ENCODE measurements at regions not wholly inside any gene's neighbourhood (a gene's known extent, or its start where the extent isn't known, plus 50 kb on each side); places are given as distances from the start of the nearest gene placed in this dataset.

DNA sequence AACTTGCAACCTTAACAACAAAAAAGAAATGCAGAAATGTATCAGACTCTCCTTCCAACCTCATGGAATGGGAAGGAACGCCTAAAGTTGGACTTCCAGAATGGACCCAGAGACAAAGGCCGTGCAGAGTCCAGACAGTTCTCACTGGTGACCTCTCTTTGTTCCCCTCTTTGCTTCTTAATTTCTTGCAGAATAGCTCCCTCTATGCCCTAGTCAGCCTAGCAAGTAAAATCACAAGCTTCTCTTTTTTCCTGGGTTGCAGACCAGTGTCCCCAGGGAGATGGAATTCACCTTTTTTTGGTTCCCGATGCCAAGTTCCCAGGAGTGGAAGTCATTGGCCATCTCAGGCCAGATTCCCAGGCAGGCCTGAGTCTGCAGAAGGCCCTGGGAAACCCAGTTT lies 278.0 kb downstream of the CCSER2 start:
- H3K9ac ChIP-seq (ENCODE audit: insufficient read depth, low read length): no peak overlapping the region
- H2AFZ ChIP-seq (ENCODE audit: low read length): no peak overlapping the region
- H4K20me1 ChIP-seq (ENCODE audit: control insufficient read depth, extremely low read depth, insufficient read depth, low read length): no peaks in the 10 kb centered on the region
- H3K4me3 ChIP-seq (replicated peaks in 1 of 4; ENCODE audit: control extremely low read depth in 1 of 4, insufficient read depth in 1 of 4, low read depth in 3 of 4, low read length in 4 of 4): no peak overlapping the region
- H3K79me2 ChIP-seq (ENCODE audit: control insufficient read depth, insufficient read depth, low read length): no peaks in the 10 kb centered on the region
- no peaks in the 10 kb centered on the region for H3K27me3 ChIP-seq (ENCODE audit: control insufficient read depth, insufficient read depth, low read length)
- H3K4me2 ChIP-seq (ENCODE audit: extremely low read depth, insufficient read depth, low read length): no peak overlapping the region
- no peaks in the 10 kb centered on the region for H3K36me3 ChIP-seq (ENCODE audit: control insufficient read depth, insufficient read depth, low read length)
- no peak for DNase-seq (ENCODE audit: low read depth in 2 of 2)
- H3K4me1 ChIP-seq (ENCODE audit: control insufficient read depth, extremely low read depth, insufficient read depth, low read length): no peaks in the 10 kb centered on the region
- no peak for TF ChIP-seq EZH2 (IDR thresholded peaks at IDR 0.05; ENCODE audit: low read length, missing control alignments)
- TF ChIP-seq, protein P1, sequence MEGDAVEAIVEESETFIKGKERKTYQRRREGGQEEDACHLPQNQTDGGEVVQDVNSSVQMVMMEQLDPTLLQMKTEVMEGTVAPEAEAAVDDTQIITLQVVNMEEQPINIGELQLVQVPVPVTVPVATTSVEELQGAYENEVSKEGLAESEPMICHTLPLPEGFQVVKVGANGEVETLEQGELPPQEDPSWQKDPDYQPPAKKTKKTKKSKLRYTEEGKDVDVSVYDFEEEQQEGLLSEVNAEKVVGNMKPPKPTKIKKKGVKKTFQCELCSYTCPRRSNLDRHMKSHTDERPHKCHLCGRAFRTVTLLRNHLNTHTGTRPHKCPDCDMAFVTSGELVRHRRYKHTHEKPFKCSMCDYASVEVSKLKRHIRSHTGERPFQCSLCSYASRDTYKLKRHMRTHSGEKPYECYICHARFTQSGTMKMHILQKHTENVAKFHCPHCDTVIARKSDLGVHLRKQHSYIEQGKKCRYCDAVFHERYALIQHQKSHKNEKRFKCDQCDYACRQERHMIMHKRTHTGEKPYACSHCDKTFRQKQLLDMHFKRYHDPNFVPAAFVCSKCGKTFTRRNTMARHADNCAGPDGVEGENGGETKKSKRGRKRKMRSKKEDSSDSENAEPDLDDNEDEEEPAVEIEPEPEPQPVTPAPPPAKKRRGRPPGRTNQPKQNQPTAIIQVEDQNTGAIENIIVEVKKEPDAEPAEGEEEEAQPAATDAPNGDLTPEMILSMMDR (conservative IDR thresholded peaks at IDR 0.05 in 1 of 2, IDR thresholded peaks at IDR 0.05 in 1 of 2; ENCODE audit: low read depth in 1 of 2, low read length in 2 of 2): no peak
- no peak overlapping the region for H3K27ac ChIP-seq (ENCODE audit: insufficient read depth, low read length)
- H3K9me3 ChIP-seq (ENCODE audit: control insufficient read depth, insufficient read depth, low read depth, low read length): no peaks in the 10 kb centered on the region

DNA sequence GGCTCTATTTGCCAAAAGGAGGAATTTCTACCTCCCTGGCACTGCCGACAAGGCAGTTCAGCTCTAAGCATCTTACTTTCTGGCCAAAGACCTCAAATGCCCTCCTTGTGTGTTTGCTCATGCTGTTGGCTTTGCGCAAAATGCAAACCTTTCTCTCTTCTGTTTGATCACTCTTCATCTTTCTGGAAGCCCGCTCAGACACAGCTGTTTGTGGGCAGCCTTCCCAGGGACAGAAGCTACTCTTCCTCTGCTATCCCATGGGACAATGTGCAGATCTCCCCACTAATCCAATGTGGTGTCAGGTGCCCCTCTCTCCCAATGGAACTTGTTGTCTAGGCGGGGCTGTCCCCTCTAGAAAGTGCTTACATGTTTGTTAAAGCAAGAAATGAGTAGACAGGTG lies 278.7 kb downstream of the CCSER2 start:
- no peaks in the 10 kb centered on the region for H3K79me2 ChIP-seq (ENCODE audit: control insufficient read depth, insufficient read depth, low read length)
- DNase-seq (ENCODE audit: low read depth in 2 of 2): no peak
- H3K4me3 ChIP-seq (replicated peaks in 1 of 4; ENCODE audit: control extremely low read depth in 1 of 4, insufficient read depth in 1 of 4, low read depth in 3 of 4, low read length in 4 of 4): no peak overlapping the region
- no peaks in the 10 kb centered on the region for H3K27me3 ChIP-seq (ENCODE audit: control insufficient read depth, insufficient read depth, low read length)
- H4K20me1 ChIP-seq (ENCODE audit: control insufficient read depth, extremely low read depth, insufficient read depth, low read length): no peaks in the 10 kb centered on the region
- no peaks in the 10 kb centered on the region for H3K4me1 ChIP-seq (ENCODE audit: control insufficient read depth, extremely low read depth, insufficient read depth, low read length)
- no peak overlapping the region for H3K9ac ChIP-seq (ENCODE audit: insufficient read depth, low read length)
- no peaks in the 10 kb centered on the region for H3K36me3 ChIP-seq (ENCODE audit: control insufficient read depth, insufficient read depth, low read length)
- no peaks in the 10 kb centered on the region for H3K9me3 ChIP-seq (ENCODE audit: control insufficient read depth, insufficient read depth, low read depth, low read length)
- no peak overlapping the region for H3K27ac ChIP-seq (ENCODE audit: insufficient read depth, low read length)
- TF ChIP-seq, protein P1 (conservative IDR thresholded peaks at IDR 0.05 in 1 of 2, IDR thresholded peaks at IDR 0.05 in 1 of 2; ENCODE audit: low read depth in 1 of 2, low read length in 2 of 2): no peak
- no peak overlapping the region for H3K4me2 ChIP-seq (ENCODE audit: extremely low read depth, insufficient read depth, low read length)
- H2AFZ ChIP-seq (ENCODE audit: low read length): no peak overlapping the region

DNA sequence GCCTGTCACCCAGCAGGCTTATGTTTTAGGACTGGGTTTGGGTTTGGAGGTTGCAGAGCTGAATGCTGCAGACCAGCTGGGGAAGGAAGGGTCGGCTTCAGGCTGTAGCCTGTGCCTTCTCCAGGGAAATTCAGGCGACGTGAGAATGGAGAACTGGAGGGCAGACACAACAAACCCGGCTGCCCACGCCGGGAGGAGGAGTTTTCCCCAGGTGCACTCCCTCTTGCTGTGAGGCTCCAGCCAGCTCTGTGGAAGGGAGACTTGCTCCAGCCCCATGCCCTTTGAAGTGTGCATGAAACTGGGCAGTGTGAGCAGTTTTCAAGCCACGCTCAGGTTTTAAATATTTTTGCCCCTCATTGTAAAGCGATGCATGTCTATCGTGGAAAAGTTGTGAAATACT lies 279.1 kb downstream of the CCSER2 start:
- no peaks in the 10 kb centered on the region for H3K27me3 ChIP-seq (ENCODE audit: control insufficient read depth, insufficient read depth, low read length)
- no peaks in the 10 kb centered on the region for H3K9me3 ChIP-seq (ENCODE audit: control insufficient read depth, insufficient read depth, low read depth, low read length)
- no peak overlapping the region for H2AFZ ChIP-seq (ENCODE audit: low read length)
- no peak overlapping the region for H3K4me2 ChIP-seq (ENCODE audit: extremely low read depth, insufficient read depth, low read length)
- no peak overlapping the region for H3K9ac ChIP-seq (ENCODE audit: insufficient read depth, low read length)
- H3K36me3 ChIP-seq (ENCODE audit: control insufficient read depth, insufficient read depth, low read length): no peaks in the 10 kb centered on the region
- no peak for DNase-seq (ENCODE audit: low read depth in 2 of 2)
- H3K27ac ChIP-seq (ENCODE audit: insufficient read depth, low read length): no peak overlapping the region
- TF ChIP-seq, protein P1 (conservative IDR thresholded peaks at IDR 0.05 in 1 of 2, IDR thresholded peaks at IDR 0.05 in 1 of 2; ENCODE audit: low read depth in 1 of 2, low read length in 2 of 2): no peak
- TF ChIP-seq EZH2 (IDR thresholded peaks at IDR 0.05; ENCODE audit: low read length, missing control alignments): no peak
- no peak overlapping the region for H3K4me3 ChIP-seq (replicated peaks in 1 of 4; ENCODE audit: control extremely low read depth in 1 of 4, insufficient read depth in 1 of 4, low read depth in 3 of 4, low read length in 4 of 4)
- H4K20me1 ChIP-seq (ENCODE audit: control insufficient read depth, extremely low read depth, insufficient read depth, low read length): no peaks in the 10 kb centered on the region
- no peaks in the 10 kb centered on the region for H3K4me1 ChIP-seq (ENCODE audit: control insufficient read depth, extremely low read depth, insufficient read depth, low read length)
- no peaks in the 10 kb centered on the region for H3K79me2 ChIP-seq (ENCODE audit: control insufficient read depth, insufficient read depth, low read length)

Measured in fibroblast of lung (primary cell).